ENCODE measurements at regions not wholly inside any gene's neighbourhood (a gene's known extent, or its start where the extent isn't known, plus 50 kb on each side); places are given as distances from the start of the nearest gene placed in this dataset.
A peak's percentile ranks its signal among the peaks of the same experiment; 100 is the strongest.

DNA sequence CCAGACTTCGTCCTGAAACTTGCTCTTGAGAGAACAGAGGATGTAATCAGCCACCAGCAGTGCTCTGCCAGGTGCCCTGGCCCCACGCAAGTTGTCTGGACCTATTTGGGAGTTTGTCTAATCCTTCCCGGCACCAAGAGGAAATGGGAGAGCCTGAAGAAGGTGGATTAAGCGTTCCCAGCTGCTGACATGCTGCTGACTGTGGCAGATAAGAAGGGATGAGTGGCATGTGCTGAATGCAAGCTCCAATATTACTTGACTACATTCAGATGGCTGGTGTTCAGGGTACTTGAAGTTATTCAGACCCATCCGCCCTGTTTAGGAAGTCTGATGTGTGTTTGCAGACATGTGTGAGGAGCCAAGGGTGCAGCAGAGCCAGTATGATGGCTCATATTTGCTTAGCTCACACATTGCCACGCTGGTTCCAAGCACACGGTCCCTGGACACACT, 440.6 kb upstream of the CCDC196 start:
- DNase-seq: no peak
- TF ChIP-seq EZH2 (IDR thresholded peaks at IDR 0.05; ENCODE audit: borderline replicate concordance, low read depth, low read length, severe bottlenecking): no peak
- TF ChIP-seq, protein P1, sequence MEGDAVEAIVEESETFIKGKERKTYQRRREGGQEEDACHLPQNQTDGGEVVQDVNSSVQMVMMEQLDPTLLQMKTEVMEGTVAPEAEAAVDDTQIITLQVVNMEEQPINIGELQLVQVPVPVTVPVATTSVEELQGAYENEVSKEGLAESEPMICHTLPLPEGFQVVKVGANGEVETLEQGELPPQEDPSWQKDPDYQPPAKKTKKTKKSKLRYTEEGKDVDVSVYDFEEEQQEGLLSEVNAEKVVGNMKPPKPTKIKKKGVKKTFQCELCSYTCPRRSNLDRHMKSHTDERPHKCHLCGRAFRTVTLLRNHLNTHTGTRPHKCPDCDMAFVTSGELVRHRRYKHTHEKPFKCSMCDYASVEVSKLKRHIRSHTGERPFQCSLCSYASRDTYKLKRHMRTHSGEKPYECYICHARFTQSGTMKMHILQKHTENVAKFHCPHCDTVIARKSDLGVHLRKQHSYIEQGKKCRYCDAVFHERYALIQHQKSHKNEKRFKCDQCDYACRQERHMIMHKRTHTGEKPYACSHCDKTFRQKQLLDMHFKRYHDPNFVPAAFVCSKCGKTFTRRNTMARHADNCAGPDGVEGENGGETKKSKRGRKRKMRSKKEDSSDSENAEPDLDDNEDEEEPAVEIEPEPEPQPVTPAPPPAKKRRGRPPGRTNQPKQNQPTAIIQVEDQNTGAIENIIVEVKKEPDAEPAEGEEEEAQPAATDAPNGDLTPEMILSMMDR (IDR thresholded peaks at IDR 0.05; ENCODE audit: borderline replicate concordance, extremely low read depth, low read length, poor library complexity, severe bottlenecking): no peak
- no peak for ATAC-seq (ENCODE audit: insufficient read depth, low read depth)
- Histone ChIP-seq H2AFZ (ENCODE audit: low read depth, low read length) (peak overlapping the region; percentile 50; the same call in 1 of the 2 replicates), H3K79me2 (ENCODE audit: insufficient read depth, low read length) (no peaks in the 10 kb centered on the region), H4K20me1 (ENCODE audit: insufficient read depth, low read length) (no peaks in the 10 kb centered on the region), H3K36me3 (ENCODE audit: insufficient read depth, low read length) (no peaks in the 10 kb centered on the region), H3K4me2 (ENCODE audit: insufficient read depth, low read length) (no peak overlapping the region), H3K4me1 (ENCODE audit: insufficient read depth, low read length) (no peaks in the 10 kb centered on the region), H3K9me3 (ENCODE audit: insufficient read depth, low read length, severe bottlenecking) (no peaks in the 10 kb centered on the region), H3K4me3 (ENCODE audit: low read depth in 1 of 2, low read length in 2 of 2) (no peak overlapping the region), H3K27me3 (ENCODE audit: insufficient read depth, low read length, poor library complexity) (no peaks in the 10 kb centered on the region), H3K27ac (ENCODE audit: low read length) (no peak overlapping the region), H3K9ac (ENCODE audit: low read depth, low read length) (no peak overlapping the region)

DNA sequence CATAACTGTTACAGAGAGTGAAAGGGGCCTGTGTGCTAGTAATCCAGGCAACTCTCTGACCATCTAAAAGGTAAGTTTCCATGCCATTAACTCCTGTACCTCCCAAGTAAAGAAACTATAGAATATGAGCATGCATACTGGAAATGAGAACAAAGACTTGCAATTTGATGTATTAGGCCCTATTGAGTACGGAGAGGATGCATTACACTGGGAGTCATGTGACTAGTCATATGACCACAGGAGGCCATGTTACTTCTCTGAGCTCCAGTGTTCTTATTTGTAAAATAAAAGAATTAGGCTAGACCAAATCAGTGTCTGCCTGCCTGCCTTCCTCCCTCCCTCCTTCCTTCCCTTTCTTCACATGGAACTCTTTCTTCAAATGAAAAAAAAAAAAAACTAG, 440.1 kb upstream of the CCDC196 start:
- no peaks in the 10 kb centered on the region for H3K79me2 ChIP-seq (ENCODE audit: insufficient read depth, low read length)
- no peak overlapping the region for H3K4me3 ChIP-seq (ENCODE audit: low read depth in 1 of 2, low read length in 2 of 2)
- H4K20me1 ChIP-seq (ENCODE audit: insufficient read depth, low read length): no peaks in the 10 kb centered on the region
- ATAC-seq (ENCODE audit: insufficient read depth, low read depth) (no peak), DNase-seq (no peak)
- no peaks in the 10 kb centered on the region for H3K4me1 ChIP-seq (ENCODE audit: insufficient read depth, low read length)
- H3K4me2 ChIP-seq (ENCODE audit: insufficient read depth, low read length): no peak overlapping the region
- H3K9ac ChIP-seq (ENCODE audit: low read depth, low read length): no peak overlapping the region
- no peak for TF ChIP-seq EZH2 (IDR thresholded peaks at IDR 0.05; ENCODE audit: borderline replicate concordance, low read depth, low read length, severe bottlenecking)
- TF ChIP-seq, protein P1 (IDR thresholded peaks at IDR 0.05; ENCODE audit: borderline replicate concordance, extremely low read depth, low read length, poor library complexity, severe bottlenecking): no peak
- no peaks in the 10 kb centered on the region for H3K36me3 ChIP-seq (ENCODE audit: insufficient read depth, low read length)
- no peaks in the 10 kb centered on the region for H3K9me3 ChIP-seq (ENCODE audit: insufficient read depth, low read length, severe bottlenecking)
- H3K27me3 ChIP-seq (ENCODE audit: insufficient read depth, low read length, poor library complexity): no peaks in the 10 kb centered on the region
- H3K27ac ChIP-seq (ENCODE audit: low read length): no peak overlapping the region
- H2AFZ ChIP-seq (ENCODE audit: low read depth, low read length): peak overlapping the region; percentile 50; the same call in 1 of the 2 replicates

DNA sequence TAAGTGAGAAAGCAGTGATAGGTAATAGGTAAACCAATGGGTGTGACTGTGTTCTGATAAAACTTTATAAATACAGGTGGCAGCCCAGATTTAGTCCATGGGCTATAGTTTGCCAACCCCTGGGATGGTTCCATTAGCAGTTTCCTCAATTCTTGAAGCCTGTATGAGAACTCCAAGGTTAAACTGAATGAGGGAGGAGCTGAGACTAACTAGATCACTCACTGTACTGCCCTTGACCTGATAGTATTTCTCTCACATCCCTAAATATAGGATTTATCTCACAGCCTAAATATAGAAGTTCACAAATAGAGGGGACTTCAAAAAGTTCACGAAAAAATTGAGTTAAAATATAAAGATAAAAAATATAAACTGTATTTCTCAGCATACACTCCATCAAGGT, 439.6 kb upstream of the CCDC196 start:
- Histone ChIP-seq H2AFZ (ENCODE audit: low read depth, low read length) (no peak overlapping the region), H3K79me2 (ENCODE audit: insufficient read depth, low read length) (no peaks in the 10 kb centered on the region), H4K20me1 (ENCODE audit: insufficient read depth, low read length) (no peaks in the 10 kb centered on the region)

More for the DNA sequence above, 439.6 kb upstream of the CCDC196 start:
- Histone ChIP-seq H3K27me3 (ENCODE audit: insufficient read depth, low read length, poor library complexity) (no peaks in the 10 kb centered on the region), H3K36me3 (ENCODE audit: insufficient read depth, low read length) (no peaks in the 10 kb centered on the region), H3K4me3 (ENCODE audit: low read depth in 1 of 2, low read length in 2 of 2) (no peak overlapping the region), H3K27ac (ENCODE audit: low read length) (no peak overlapping the region), H3K4me1 (ENCODE audit: insufficient read depth, low read length) (no peaks in the 10 kb centered on the region), H3K9me3 (ENCODE audit: insufficient read depth, low read length, severe bottlenecking) (no peaks in the 10 kb centered on the region), H3K9ac (ENCODE audit: low read depth, low read length) (no peak overlapping the region), H3K4me2 (ENCODE audit: insufficient read depth, low read length) (no peak overlapping the region)
- no peak for DNase-seq
- TF ChIP-seq, protein P1 (IDR thresholded peaks at IDR 0.05; ENCODE audit: borderline replicate concordance, extremely low read depth, low read length, poor library complexity, severe bottlenecking): no peak
- TF ChIP-seq EZH2 (IDR thresholded peaks at IDR 0.05; ENCODE audit: borderline replicate concordance, low read depth, low read length, severe bottlenecking): no peak
- no peak for ATAC-seq (ENCODE audit: insufficient read depth, low read depth)
